Endothelial cell of umbilical vein (primary cell): ENCODE measurements at regions not wholly inside any gene's neighbourhood (a gene's known extent, or its start where the extent isn't known, plus 50 kb on each side); places are given as distances from the start of the nearest gene placed in this dataset.

Experiments
- BruUV-seq: library from RNA; stranded (reverse); fragments of 400-500 nt; replicated peaks from 2 replicates; lab custom pipeline; 2021; lab: Mats Ljungman, UMichigan
- CTCF ChIA-PET: fragments of 300-600, 350-600 bp; sonication (Branson Sonifier 250); formaldehyde crosslinking; loops from one replicate; lab custom pipeline; 2021; ENCODE audit warnings: antibody characterized with exemption, inconsistent platforms; lab: Charles Lee
- POLR2A ChIA-PET: fragments of 300-600, 350-600 bp; sonication (Branson Sonifier 250); formaldehyde crosslinking; loops from one replicate; lab custom pipeline; 2021; ENCODE audit warnings: antibody characterized with exemption, inconsistent platforms; lab: Charles Lee
- DNase-seq: peaks from one replicate; pipeline ENCODE4 v3.0.0-alpha.2; 2011; ENCODE audit warnings: low read depth, low spot score
- FAIRE-seq: peaks from 2 replicates; lab custom pipeline; 2011; peaks lifted over from hg19 to GRCh38; lab: Jason Lieb, UNC
- H2AFZ ChIP-seq: 2 replicates; pipeline ENCODE4 v1.6.0; 2012; ENCODE audit warnings: low read depth, low read length, control low read depth, inconsistent platforms
- H3K27ac ChIP-seq: 2 replicates; pipeline ENCODE4 v1.5.1; 2011; ENCODE audit warnings: low read depth, mild to moderate bottlenecking, control low read depth, low read length, moderate library complexity; ENCODE audit not compliant: insufficient read depth
- H3K27me3 ChIP-seq, 2 experiments: 2 replicates each; pipeline versions ENCODE4 v1.6.0 to v1.6.1; 2011; ENCODE audit warnings: low read length in 2 of 2, mixed read lengths in 1 of 2; ENCODE audit not compliant: control insufficient read depth in 2 of 2, insufficient read depth in 2 of 2
- H3K36me3 ChIP-seq, 2 experiments: 2 replicates in 1 of 2; 3 replicates in 1 of 2; pipeline ENCODE4 v1.5.1; 2011; ENCODE audit warnings: low read length in 2 of 2, mild to moderate bottlenecking in 1 of 2, moderate library complexity in 1 of 2; ENCODE audit not compliant: control insufficient read depth in 2 of 2, insufficient read depth in 2 of 2; ENCODE audit errors: extremely low read depth in 1 of 2
- H3K4me1 ChIP-seq: 3 replicates; pipeline ENCODE4 v1.5.1; 2011; ENCODE audit warnings: mild to moderate bottlenecking, low read length; ENCODE audit not compliant: control insufficient read depth, insufficient read depth; ENCODE audit errors: extremely low read depth
- H3K4me2 ChIP-seq: 2 replicates; pipeline ENCODE4 v1.6.1; 2011; ENCODE audit warnings: low read length, control low read depth, mixed read lengths; ENCODE audit not compliant: insufficient read depth
- H3K4me3 ChIP-seq, 3 experiments: fragments of 200-600 bp in 1 of 3; sonication (generic), shearing (Covaris generic) in 1 of 3; replicated peaks in 1 of 3; 2 replicates each; pipeline ENCODE4 v1.5.1; 2011 to 2016; ENCODE audit warnings: control low read depth in 3 of 3, low read length in 3 of 3, mild to moderate bottlenecking in 2 of 3, inconsistent platforms in 1 of 3, low read depth in 1 of 3, moderate library complexity in 1 of 3; ENCODE audit not compliant: insufficient read depth in 1 of 3
- H3K79me2 ChIP-seq: 2 replicates; pipeline ENCODE4 v1.6.0; 2012; ENCODE audit warnings: low read length, inconsistent platforms; ENCODE audit not compliant: control insufficient read depth, insufficient read depth
- H3K9ac ChIP-seq: replicated peaks from 2 replicates; pipeline ENCODE3; 2011; ENCODE audit warnings: low read length, control low read depth; ENCODE audit not compliant: insufficient read depth; ENCODE audit errors: extremely low read depth
- H3K9me1 ChIP-seq: replicated peaks from 3 replicates; pipeline ENCODE4 v1.6.0; 2011; ENCODE audit warnings: mild to moderate bottlenecking, low read length; ENCODE audit not compliant: control insufficient read depth, insufficient read depth; ENCODE audit errors: extremely low read depth
- H3K9me3 ChIP-seq: replicated peaks from 2 replicates; pipeline ENCODE4 v1.5.1; 2012; ENCODE audit warnings: low read length, inconsistent platforms; ENCODE audit not compliant: control insufficient read depth, insufficient read depth
- H4K20me1 ChIP-seq: replicated peaks from 2 replicates; pipeline ENCODE3; 2011; ENCODE audit warnings: mild to moderate bottlenecking, low read length; ENCODE audit not compliant: control insufficient read depth, insufficient read depth; ENCODE audit errors: extremely low read depth
- EZH2 ChIP-seq: IDR thresholded peaks from 2 replicates; pipeline ENCODE4 v1.6.1; 2012; ENCODE audit warnings: borderline replicate concordance, low read depth, mild to moderate bottlenecking, moderate library complexity, low read length, inconsistent platforms; ENCODE audit not compliant: severe bottlenecking
- FOS ChIP-seq: IDR thresholded peaks from 2 replicates; pipeline ENCODE4 v1.6.1; 2011; ENCODE audit warnings: mild to moderate bottlenecking, low read length, moderate library complexity, borderline replicate concordance; ENCODE audit not compliant: insufficient read depth
- GATA2 ChIP-seq: IDR thresholded peaks from 2 replicates; pipeline ENCODE4 v1.7.0; 2011; ENCODE audit warnings: low read depth, mild to moderate bottlenecking, moderate library complexity, mixed read lengths, low read length; ENCODE audit not compliant: insufficient read length, insufficient read depth
- JUN ChIP-seq: IDR thresholded peaks from 2 replicates; pipeline ENCODE4 v1.6.1; 2011; ENCODE audit warnings: borderline replicate concordance, low read depth; ENCODE audit not compliant: insufficient read length, insufficient read depth
- MYC ChIP-seq: IDR thresholded peaks from one replicate; pipeline ENCODE4 v1.6.1; 2011; ENCODE audit warnings: mild to moderate bottlenecking, low read depth, low read length
- POLR2A ChIP-seq: IDR thresholded peaks from 2 replicates; pipeline ENCODE4 v1.6.1; 2012; ENCODE audit warnings: low read depth, mild to moderate bottlenecking, control low read depth, low read length
- POLR2AphosphoS5 ChIP-seq: IDR thresholded peaks from 2 replicates; pipeline ENCODE4 v1.6.1; 2012; ENCODE audit warnings: low read depth, mild to moderate bottlenecking, control low read depth, low read length, moderate library complexity; ENCODE audit not compliant: insufficient read depth
- dilution Hi-C: fragments of 300-500 bp; cut with MboI; formaldehyde crosslinking; loops from one replicate; pipeline ENCODE4 v1.15.0; 2019; ENCODE audit warnings: low sequenced_read_pairs; ENCODE audit not compliant: extremely low pct_ligation_motif_present
- intact Hi-C: fragments of 100-400 bp; cut with micrococcal nuclease; formaldehyde crosslinking; loops from one replicate; pipeline ENCODE4 v1.10.0; 2022
- TF ChIP-seq, protein P1 (sequence below), 2 donors: IDR thresholded peaks; 1 replicate in 1 of 2; 2 replicates in 1 of 2; pipeline ENCODE4 v1.5.1; 2011; ENCODE audit warnings: low read length in 2 of 2, mild to moderate bottlenecking in 2 of 2, moderate library complexity in 2 of 2, control low read depth in 1 of 2, inconsistent platforms in 1 of 2, low read depth in 1 of 2; ENCODE audit not compliant: insufficient read depth in 1 of 2; ENCODE audit errors: extremely low read depth in 1 of 2
- TF ChIP-seq, protein P2 (sequence below): IDR thresholded peaks from 2 replicates; pipeline ENCODE4 v1.6.1; 2011; ENCODE audit not compliant: insufficient read depth, insufficient read length

DNA sequence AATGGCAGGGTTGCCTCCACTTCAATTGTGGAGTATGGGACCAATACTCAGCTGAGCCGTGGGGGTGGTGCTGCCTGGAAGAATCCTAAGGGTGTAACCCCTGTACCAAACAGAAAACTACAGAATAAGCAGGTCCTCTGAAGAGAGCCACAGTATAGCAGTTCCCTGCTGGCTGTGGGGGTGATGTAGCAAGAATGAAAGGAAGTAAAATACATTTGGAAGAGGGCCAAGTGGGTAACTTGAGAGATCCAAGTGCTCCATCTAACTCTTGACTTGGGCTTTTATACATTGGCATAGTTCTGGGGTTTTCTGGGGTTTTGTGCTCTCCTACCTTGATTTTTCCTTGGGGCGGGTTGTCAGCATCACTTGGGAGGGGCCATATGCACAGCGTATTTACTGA is 341.4 kb downstream of the OTOL1 start:
- Histone ChIP-seq H3K9me1 (no peaks in the 10 kb centered on the region), H3K4me1 (no peaks in the 10 kb centered on the region), H3K27ac (no peak overlapping the region), H3K27me3 (no peaks in the 10 kb centered on the region), H3K9ac (no peak overlapping the region), H3K4me3 (no peak overlapping the region), H2AFZ (no peak overlapping the region), H4K20me1 (no peaks in the 10 kb centered on the region), H3K9me3 (no peaks in the 10 kb centered on the region), H3K79me2 (no peaks in the 10 kb centered on the region), H3K36me3 (no peaks in the 10 kb centered on the region), H3K4me2 (no peak overlapping the region)
- intact Hi-C loops (no loop called here), dilution Hi-C loops (no loop called here)
- BruUV-seq: no TSS peak
- no peak for DNase-seq
- TF ChIP-seq EZH2 (no peak), POLR2AphosphoS5 (no peak), MYC (no peak), JUN (no peak), FOS (no peak), POLR2A (no peak), GATA2 (no peak)
- TF ChIP-seq, protein P1, sequence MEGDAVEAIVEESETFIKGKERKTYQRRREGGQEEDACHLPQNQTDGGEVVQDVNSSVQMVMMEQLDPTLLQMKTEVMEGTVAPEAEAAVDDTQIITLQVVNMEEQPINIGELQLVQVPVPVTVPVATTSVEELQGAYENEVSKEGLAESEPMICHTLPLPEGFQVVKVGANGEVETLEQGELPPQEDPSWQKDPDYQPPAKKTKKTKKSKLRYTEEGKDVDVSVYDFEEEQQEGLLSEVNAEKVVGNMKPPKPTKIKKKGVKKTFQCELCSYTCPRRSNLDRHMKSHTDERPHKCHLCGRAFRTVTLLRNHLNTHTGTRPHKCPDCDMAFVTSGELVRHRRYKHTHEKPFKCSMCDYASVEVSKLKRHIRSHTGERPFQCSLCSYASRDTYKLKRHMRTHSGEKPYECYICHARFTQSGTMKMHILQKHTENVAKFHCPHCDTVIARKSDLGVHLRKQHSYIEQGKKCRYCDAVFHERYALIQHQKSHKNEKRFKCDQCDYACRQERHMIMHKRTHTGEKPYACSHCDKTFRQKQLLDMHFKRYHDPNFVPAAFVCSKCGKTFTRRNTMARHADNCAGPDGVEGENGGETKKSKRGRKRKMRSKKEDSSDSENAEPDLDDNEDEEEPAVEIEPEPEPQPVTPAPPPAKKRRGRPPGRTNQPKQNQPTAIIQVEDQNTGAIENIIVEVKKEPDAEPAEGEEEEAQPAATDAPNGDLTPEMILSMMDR (IDR thresholded peaks at IDR 0.05; ENCODE audit: extremely low read depth in 1 of 2, insufficient read depth in 1 of 2, low read depth in 1 of 2, low read length in 2 of 2): no peak
- TF ChIP-seq, protein P2, sequence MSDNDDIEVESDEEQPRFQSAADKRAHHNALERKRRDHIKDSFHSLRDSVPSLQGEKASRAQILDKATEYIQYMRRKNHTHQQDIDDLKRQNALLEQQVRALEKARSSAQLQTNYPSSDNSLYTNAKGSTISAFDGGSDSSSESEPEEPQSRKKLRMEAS: no peak
- ChIA-PET CTCF (no interaction called here), POLR2A (no interaction called here)
- FAIRE-seq: no peak
